ENCODE measurements at regions not wholly inside any gene's neighbourhood (a gene's known extent, or its start where the extent isn't known, plus 50 kb on each side); places are given as distances from the start of the nearest gene placed in this dataset.

GRCh38 chr10:43884501-43885105 lies 235.9 kb upstream of the ZNF32 start:
- DNase-seq: no peak

DNA sequence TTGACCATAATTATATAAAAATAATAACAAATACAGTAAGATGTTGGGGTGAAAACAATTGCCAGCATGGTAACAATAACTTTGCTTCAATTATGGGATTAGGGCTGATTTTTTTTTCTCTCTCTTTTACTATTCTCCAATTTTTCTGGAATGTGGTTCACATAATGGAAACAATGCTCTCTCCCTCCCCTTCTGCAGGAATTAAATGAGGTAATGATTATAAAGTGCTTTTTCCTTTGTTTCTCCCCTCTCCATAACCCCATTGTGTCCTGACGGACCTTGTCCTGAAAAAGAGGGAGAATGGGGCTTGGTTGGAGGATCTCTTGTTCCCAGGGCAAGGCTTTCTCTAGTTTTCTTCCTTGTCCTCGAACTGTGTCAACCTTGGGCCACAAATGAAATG lies 234.0 kb upstream of the ZNF32 start:
- no peak for DNase-seq

GRCh38 chr10:43881657-43882056 lies 233.0 kb upstream of the ZNF32 start:
- DNase-seq: no peak

- no peak for DNase-seq
Measured at GRCh38 chr10:43880160-43880559, 231.5 kb upstream of the ZNF32 start.

DNA sequence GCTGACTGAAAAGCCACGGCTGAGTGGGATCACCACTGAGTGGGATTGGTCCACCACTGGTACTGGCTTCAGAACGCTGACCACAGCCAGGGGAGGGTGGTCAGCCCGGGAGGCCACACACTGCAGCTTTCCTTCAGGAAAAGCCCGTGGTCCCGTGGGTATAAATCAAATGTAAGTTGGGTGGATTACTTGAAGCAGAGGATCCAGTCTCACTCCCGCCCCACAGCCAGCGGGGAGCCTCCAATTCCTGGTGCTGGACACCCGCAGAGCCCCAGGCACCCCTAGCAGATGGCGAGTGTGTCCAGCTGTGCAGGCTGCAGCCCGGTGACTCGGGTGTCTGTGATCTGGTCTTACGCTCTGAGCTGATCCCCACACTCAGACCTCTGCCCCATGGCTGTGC lies 231.1 kb upstream of the ZNF32 start:
- DNase-seq: no peak

DNA sequence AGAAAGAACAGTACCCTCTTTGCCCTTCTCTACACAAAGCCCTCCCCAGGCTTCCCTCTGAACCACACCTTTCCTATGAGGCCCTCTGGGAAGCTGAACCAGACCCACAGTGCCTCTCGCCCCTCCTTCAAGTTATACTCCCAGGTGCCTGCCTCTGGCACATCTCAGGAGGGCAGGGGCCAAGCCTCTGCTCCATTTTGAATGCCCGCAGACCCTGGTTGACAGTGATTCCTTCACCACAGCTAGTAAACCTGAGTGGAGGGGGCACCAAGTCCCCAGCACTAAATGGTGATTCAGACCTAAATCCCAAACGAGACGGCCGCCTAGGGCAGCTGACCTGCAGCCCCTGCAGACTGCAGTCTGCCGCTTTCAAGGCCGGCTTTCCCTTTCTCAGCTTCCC lies 230.5 kb upstream of the ZNF32 start:
- no peak for DNase-seq

- DNase-seq: no peak
Measured at GRCh38 chr10:43878386-43878785, 229.7 kb upstream of the ZNF32 start.

DNA sequence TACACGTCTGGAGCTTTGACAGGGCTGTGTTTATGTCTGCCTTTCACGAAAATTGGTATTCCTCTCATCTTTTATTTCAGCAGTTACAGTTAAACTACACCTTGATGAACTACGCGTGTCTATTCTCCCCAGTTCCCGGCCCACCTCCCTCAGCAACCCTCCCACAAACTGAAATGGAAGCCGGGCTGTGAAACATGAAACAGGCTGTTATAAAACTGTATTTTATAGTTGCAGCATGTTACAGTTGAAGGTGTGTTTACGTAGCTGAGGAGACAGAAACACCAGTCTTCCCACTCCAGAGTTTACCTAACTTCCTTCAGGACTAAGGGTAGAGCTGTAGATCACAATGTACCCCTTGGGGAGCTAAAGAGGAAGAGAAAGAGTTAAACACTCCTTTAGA lies 228.3 kb upstream of the ZNF32 start:
- DNase-seq: no peak

DNA sequence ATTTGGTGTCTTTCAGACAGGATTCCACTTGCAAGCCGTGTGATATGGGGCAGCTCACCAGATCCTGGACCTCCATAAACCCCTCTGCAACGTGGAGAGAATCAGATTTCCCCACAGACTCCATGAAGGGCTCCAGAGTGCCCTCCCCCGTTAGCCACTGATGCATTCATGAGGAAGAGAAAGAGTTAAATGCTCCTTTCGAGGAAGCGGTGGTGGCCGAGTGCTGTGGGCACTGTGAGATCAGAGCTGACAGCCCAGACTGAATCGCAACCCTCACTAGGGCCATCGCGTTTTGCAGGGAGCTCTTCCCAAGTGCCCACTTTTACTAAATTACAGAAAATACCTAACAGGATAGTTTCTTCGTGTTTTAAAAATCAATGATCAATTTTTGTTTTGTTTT lies 226.3 kb upstream of the ZNF32 start:
- no peak for DNase-seq

DNA sequence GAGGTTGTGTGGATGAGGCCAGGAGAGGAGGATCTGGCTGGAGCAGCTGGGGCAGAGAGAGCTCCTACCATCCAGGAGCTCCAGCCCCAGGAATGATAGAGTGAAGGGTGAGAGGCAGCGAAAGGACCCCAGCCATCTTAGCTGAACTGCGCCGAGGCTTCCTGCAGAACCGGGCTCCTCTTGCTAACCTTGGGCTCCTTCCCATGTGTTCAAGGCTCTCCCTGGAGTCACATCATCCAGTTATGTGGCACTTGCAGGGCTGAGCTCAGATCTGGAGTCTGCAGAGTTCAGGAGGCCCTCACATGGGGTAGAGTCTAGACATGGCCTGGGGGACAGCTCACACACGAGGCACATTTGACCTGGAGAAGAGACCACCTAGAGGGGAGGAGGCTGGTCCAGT lies 225.0 kb upstream of the ZNF32 start:
- no peak for DNase-seq

GRCh38 chr10:43872644-43873043 lies 224.0 kb upstream of the ZNF32 start:
- no peak for DNase-seq

DNA sequence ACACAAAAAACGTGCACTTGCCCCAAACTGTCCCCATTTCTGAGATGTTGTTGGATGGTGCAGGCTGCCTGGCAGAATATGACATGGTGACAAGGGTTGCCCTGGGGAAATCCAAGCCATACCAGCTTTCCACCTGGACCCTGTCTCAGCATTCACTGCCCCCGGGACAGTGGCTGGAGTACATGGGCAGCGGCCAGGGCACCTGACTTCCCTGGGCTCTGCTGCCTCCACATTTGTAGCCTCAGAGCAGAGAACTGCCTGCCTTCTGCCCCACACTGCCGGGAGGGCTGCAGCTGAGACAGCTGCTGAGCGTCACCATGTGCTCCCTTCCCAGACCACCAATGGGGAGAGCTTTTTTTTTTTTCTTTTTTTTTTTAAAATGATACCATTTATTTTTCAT lies 222.9 kb upstream of the ZNF32 start:
- DNase-seq: no peak

DNA sequence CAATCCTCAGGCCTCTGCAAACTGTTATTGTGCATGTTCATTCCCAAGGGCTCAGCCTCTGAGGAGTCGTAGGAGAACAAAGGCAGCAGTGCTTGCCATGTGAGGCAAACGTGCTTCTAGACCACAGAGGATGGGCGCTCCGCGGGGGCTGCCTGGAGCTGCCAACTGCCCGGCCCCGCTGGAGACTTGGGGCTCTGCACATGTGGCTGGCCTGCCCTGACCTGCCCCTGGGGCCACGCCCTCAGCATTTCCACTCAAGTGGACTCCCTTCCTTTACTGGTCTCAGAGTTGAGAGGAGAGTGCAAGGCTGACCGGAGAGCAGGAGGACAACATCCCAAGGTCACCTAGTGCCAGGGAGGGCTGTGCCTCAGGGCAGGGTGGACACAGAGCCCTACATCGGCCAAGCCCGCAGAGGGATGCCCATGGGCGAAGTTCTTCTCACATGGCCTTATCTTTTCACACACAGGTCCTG lies 222.3 kb upstream of the ZNF32 start:
- DNase-seq: no peak

DNA sequence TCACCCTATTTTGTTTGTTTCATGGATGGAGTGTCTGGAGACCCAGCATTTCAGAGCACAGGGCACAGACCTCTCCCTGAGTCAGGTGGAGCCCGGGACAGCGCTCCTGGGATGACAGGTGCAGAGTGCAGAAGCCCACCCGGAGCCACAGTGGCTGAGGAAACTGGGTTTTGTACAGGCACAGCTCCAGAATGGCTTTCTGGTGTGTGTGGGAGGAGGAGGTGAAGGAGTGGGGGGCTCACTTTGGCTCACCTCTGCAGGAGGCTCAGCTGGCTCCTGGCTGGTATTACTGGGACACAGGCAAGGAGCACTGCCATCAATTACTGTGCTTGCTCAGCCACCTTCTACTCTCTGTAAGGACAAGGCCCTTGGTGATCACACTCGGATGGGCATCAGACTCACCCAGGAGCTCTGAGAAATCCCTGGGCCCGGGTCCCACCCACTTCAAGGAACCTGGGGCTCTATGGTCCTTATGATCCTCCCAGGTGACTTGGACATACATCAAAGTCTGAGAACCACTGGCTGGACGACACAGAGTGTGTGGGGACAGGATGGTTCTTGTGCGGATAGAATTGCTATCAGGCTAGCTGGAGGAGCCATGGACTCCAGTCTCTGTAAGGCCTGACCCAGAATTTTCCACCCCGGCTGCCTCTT lies 221.1 kb upstream of the ZNF32 start:
- no peak for DNase-seq

- DNase-seq: no peak
Measured at GRCh38 chr10:43868952-43869351, 220.3 kb upstream of the ZNF32 start.

- DNase-seq: no peak
Measured at GRCh38 chr10:43867667-43868565, 219.2 kb upstream of the ZNF32 start.

DNA sequence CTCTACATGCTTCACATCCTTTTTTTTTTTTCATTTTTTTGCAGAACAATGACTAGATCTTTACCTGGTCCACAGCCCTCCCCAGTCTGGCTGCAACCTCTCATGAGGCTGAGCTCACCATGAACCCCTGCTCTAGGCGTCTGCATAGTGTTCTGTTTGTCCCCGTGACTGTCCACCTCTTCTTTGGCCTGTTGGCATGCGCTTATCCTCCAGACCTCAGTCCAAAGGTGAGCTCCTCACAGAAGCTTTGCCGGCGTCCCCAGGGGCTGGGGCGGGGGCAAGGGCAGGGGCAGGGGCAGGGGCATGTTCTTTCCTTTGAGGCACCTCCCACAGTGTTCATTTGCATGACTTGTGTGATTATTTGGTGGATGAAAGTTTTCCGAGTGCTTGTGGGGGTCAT lies 218.4 kb upstream of the ZNF32 start:
- DNase-seq: no peak

- DNase-seq: no peak
Measured at GRCh38 chr10:43866712-43867111, 218.0 kb upstream of the ZNF32 start.

DNA sequence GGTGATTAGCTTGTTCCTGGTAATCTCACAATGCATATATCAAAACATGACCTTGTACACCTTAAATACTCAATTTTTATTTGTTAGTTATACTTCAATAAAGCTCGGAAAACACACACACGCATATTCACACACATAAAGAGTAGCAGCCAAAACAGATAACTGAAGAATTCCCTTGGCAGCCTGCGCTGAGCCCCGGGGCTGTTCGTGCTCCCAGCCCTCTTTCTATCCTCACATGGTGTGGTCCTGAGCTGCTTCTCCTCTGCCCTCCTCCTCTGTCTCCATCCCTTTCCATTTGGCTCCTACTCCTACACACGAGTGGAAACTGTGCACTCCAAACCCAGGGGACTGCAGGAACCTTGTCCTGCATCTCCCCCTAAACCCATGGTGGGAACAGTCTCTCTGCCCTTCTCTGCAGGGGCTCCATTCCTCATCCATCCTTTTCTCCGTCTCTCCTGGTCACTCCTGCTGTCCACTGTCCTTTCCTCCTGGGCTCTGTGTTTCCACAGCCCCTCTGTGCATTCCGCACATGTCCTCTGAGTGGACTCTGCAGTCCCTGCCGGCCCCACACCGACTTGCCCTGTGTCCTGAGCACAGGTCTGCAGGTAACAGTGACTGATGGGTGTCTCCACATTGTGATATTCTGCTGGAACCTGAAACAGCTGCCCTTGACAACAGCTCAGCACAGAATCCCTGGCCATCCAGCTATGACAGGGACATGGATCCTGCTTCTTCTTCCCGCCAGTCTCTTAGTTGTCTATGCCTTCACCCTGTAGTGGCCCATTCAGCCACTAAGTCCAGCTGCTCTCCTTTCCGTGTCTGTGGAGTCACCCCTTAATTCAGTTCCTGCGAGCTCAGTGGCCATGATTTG lies 216.8 kb upstream of the ZNF32 start:
- DNase-seq: no peak

DNA sequence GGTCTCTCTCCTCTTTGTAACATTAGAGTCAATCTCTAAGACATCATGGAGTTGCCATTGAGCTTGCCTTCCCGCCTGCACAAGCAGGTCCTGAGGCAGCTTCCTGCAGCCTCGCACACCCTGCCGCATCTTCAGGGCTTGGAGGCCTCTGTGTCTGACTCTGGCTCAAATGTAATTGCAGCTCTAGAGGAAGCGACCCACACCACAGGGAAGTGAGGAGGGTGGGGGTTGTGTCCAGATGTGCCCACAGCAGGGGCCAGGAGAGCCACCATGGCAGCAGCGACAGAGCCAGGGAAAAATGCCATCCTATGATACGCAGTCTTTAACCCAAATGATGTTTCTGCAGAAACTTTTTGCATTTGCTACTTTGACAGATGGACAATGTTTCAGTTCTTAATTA lies 216.0 kb upstream of the ZNF32 start:
- DNase-seq: no peak

GRCh38 chr10:43863859-43864591 lies 215.3 kb upstream of the ZNF32 start:
- no peak for DNase-seq

DNA sequence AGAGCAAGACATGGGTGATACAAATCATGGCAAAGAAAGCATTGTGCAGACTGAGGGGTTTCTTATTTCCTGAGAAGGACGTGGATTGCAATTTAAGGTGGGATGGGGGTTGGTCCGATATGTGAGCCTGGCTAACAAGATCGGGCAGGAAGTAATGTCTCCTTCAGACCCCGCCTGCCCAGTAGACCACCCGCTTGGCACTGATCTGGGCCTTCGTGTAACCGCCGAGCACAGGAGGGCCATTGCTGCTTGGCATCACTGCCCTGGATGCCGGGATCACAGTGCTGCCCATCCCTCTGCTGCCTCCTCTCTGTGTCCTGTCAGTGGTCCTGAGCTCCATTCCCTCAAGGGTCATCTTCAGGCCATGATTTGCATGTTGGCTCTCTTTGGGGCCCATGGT lies 214.6 kb upstream of the ZNF32 start:
- no peak for DNase-seq
